ENCODE measurements at regions not wholly inside any gene's neighbourhood (a gene's known extent, or its start where the extent isn't known, plus 50 kb on each side); places are given as distances from the start of the nearest gene placed in this dataset.

- TF ChIP-seq EP300 (IDR thresholded peaks at IDR 0.05; ENCODE audit: borderline replicate concordance) (no peak), MAX (IDR thresholded peaks at IDR 0.05) (no peak), CREB1 (IDR thresholded peaks at IDR 0.05; ENCODE audit: low read depth) (no peak)
These were observed 154.0 kb upstream of the FOXK1 start for GRCh38 chr7:4527988-4528636.
